ENCODE measurements at regions not wholly inside any gene's neighbourhood (a gene's known extent, or its start where the extent isn't known, plus 50 kb on each side); places are given as distances from the start of the nearest gene placed in this dataset.

DNA sequence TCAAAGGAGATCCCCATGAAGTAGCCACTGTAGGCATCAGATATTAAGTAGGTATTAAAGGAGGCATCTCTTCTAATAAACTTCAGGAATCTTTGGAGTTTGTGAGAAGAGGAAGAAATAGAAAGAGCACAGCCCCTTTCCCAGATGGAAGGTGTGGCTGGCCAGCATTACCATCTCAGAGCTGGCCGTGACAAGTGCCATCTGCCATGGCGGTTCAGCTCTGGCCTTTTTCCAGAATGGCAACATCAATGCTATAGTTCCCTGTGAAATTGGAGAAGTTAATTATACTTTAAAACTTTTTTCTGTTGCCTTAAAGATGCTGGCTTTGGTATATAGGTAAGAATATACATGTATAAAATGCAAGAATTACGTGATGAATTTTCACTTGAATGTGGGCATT lies 51.9 kb upstream of the MCUR1 start:
- TF ChIP-seq, protein P1, sequence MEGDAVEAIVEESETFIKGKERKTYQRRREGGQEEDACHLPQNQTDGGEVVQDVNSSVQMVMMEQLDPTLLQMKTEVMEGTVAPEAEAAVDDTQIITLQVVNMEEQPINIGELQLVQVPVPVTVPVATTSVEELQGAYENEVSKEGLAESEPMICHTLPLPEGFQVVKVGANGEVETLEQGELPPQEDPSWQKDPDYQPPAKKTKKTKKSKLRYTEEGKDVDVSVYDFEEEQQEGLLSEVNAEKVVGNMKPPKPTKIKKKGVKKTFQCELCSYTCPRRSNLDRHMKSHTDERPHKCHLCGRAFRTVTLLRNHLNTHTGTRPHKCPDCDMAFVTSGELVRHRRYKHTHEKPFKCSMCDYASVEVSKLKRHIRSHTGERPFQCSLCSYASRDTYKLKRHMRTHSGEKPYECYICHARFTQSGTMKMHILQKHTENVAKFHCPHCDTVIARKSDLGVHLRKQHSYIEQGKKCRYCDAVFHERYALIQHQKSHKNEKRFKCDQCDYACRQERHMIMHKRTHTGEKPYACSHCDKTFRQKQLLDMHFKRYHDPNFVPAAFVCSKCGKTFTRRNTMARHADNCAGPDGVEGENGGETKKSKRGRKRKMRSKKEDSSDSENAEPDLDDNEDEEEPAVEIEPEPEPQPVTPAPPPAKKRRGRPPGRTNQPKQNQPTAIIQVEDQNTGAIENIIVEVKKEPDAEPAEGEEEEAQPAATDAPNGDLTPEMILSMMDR (conservative IDR thresholded peaks at IDR 0.05; ENCODE audit: low read length): no peak
- TF ChIP-seq EZH2phosphoT487 (IDR thresholded peaks at IDR 0.05; ENCODE audit: borderline replicate concordance): no peak

Data from Loucy (cell line).